Large intestine (tissue), 3 donors: ENCODE measurements at regions not wholly inside any gene's neighbourhood (a gene's known extent, or its start where the extent isn't known, plus 50 kb on each side); places are given as distances from the start of the nearest gene placed in this dataset.

Experiments
- DNase-seq, 2 donors: peaks; one replicate each; pipeline versions ENCODE4 v3.0.0 to v3.0.0-alpha.2; 2013
- H3K27ac ChIP-seq: one replicate; pipeline ENCODE4 v1.5.1; 2013; ENCODE audit warnings: low read length
- H3K27me3 ChIP-seq: 2 replicates; pipeline ENCODE4 v1.6.1; 2013; ENCODE audit warnings: low read length; ENCODE audit not compliant: control insufficient read depth, insufficient read depth
- H3K36me3 ChIP-seq: 2 replicates; pipeline ENCODE4 v1.6.1; 2013; ENCODE audit warnings: low read length; ENCODE audit not compliant: control insufficient read depth, insufficient read depth
- H3K4me1 ChIP-seq: one replicate; pipeline ENCODE4 v1.6.1; 2013; ENCODE audit warnings: low read length; ENCODE audit not compliant: control insufficient read depth, insufficient read depth
- H3K4me3 ChIP-seq: one replicate; pipeline ENCODE4 v1.5.1; 2013; ENCODE audit warnings: low read length
- H3K9me3 ChIP-seq: one replicate; pipeline ENCODE4 v1.6.1; 2013; ENCODE audit warnings: mild to moderate bottlenecking, low read depth, low read length, moderate library complexity; ENCODE audit not compliant: control insufficient read depth
- WGBS: methylation state at CpG from one replicate; pipeline ENCODE4 v1.1.5; 2013; ENCODE audit warnings: low lambda C conversion rate; ENCODE audit not compliant: insufficient coverage; 5-methylcytosine and 5-hydroxymethylcytosine counted together

- H3K36me3 ChIP-seq: no peaks in the 10 kb centered on the region
- no peaks in the 10 kb centered on the region for H3K27me3 ChIP-seq
- H3K4me1 ChIP-seq: no peaks in the 10 kb centered on the region
- no peak overlapping the region for H3K4me3 ChIP-seq
- H3K9me3 ChIP-seq: no peaks in the 10 kb centered on the region
- H3K27ac ChIP-seq: no peak overlapping the region
- no peak for DNase-seq
- WGBS: no CpG with 5 or more reads among the region's 2 CpGs
These were observed 71.8 kb upstream of the TMEM108 start for GRCh38 chr3:132966374-132966773.

- H3K27me3 ChIP-seq: no peaks in the 10 kb centered on the region
- H3K36me3 ChIP-seq: no peaks in the 10 kb centered on the region
- H3K4me1 ChIP-seq: no peaks in the 10 kb centered on the region
- WGBS: 40% methylated on average over 1 of the region's 3 CpGs
- no peak overlapping the region for H3K27ac ChIP-seq
- no peaks in the 10 kb centered on the region for H3K9me3 ChIP-seq
- H3K4me3 ChIP-seq: no peak overlapping the region
- no peak for DNase-seq
These were observed 73.9 kb upstream of the TMEM108 start for GRCh38 chr3:132964266-132964665.

GRCh38 chr3:132963786-132964185, 74.4 kb upstream of the TMEM108 start:
- H3K9me3 ChIP-seq: no peaks in the 10 kb centered on the region
- no peaks in the 10 kb centered on the region for H3K27me3 ChIP-seq
- WGBS: no CpG with 5 or more reads among the region's 2 CpGs
- no peaks in the 10 kb centered on the region for H3K4me1 ChIP-seq
- H3K27ac ChIP-seq: no peak overlapping the region
- no peak for DNase-seq
- H3K4me3 ChIP-seq: no peak overlapping the region
- no peaks in the 10 kb centered on the region for H3K36me3 ChIP-seq

- H3K4me3 ChIP-seq: no peak overlapping the region
- H3K36me3 ChIP-seq: no peaks in the 10 kb centered on the region
- WGBS: no CpG with 5 or more reads among the region's 1 CpG
- no peaks in the 10 kb centered on the region for H3K9me3 ChIP-seq
- no peaks in the 10 kb centered on the region for H3K27me3 ChIP-seq
- no peaks in the 10 kb centered on the region for H3K4me1 ChIP-seq
- no peak overlapping the region for H3K27ac ChIP-seq
- DNase-seq: no peak
These were observed 76.2 kb upstream of the TMEM108 start for GRCh38 chr3:132961991-132962390.

- Histone ChIP-seq H3K4me3 (no peak overlapping the region), H3K36me3 (no peaks in the 10 kb centered on the region), H3K27ac (no peak overlapping the region), H3K27me3 (no peaks in the 10 kb centered on the region), H3K9me3 (no peaks in the 10 kb centered on the region), H3K4me1 (no peaks in the 10 kb centered on the region)
- no peak for DNase-seq
- WGBS: 67% methylated on average over 1 of the region's 1 CpG
These were observed 84.5 kb upstream of the TMEM108 start for GRCh38 chr3:132953683-132954082.

- Histone ChIP-seq H3K4me3 (no peak overlapping the region), H3K27ac (no peak overlapping the region), H3K27me3 (no peaks in the 10 kb centered on the region), H3K36me3 (no peaks in the 10 kb centered on the region), H3K9me3 (no peaks in the 10 kb centered on the region), H3K4me1 (no peaks in the 10 kb centered on the region)
- WGBS: no CpG with 5 or more reads among the region's 1 CpG
- DNase-seq: no peak
These were observed 110.3 kb upstream of the TMEM108 start for GRCh38 chr3:132927896-132928295.

- Histone ChIP-seq H3K9me3 (no peaks in the 10 kb centered on the region), H3K4me3 (no peak overlapping the region), H3K27ac (no peak overlapping the region), H3K27me3 (no peaks in the 10 kb centered on the region), H3K4me1 (no peaks in the 10 kb centered on the region), H3K36me3 (no peaks in the 10 kb centered on the region)
- DNase-seq: no peak
- WGBS: no CpG with 5 or more reads among the region's 2 CpGs
These were observed 112.1 kb upstream of the TMEM108 start for GRCh38 chr3:132926098-132926497.

- Histone ChIP-seq H3K27ac (no peak overlapping the region), H3K9me3 (no peaks in the 10 kb centered on the region), H3K36me3 (no peaks in the 10 kb centered on the region), H3K4me3 (no peak overlapping the region), H3K27me3 (no peaks in the 10 kb centered on the region), H3K4me1 (no peaks in the 10 kb centered on the region)
- WGBS: 92% methylated on average over 3 of the region's 4 CpGs
- DNase-seq: no peak
These were observed 112.8 kb upstream of the TMEM108 start for GRCh38 chr3:132925256-132925930.

GRCh38 chr3:132916096-132916495, 122.1 kb upstream of the TMEM108 start:
- H3K4me3 ChIP-seq: no peak overlapping the region
- no peaks in the 10 kb centered on the region for H3K4me1 ChIP-seq
- no peak for DNase-seq
- no peak overlapping the region for H3K27ac ChIP-seq
- no peaks in the 10 kb centered on the region for H3K27me3 ChIP-seq
- WGBS: no CpG with 5 or more reads among the region's 1 CpG
- no peaks in the 10 kb centered on the region for H3K36me3 ChIP-seq
- H3K9me3 ChIP-seq: no peaks in the 10 kb centered on the region

GRCh38 chr3:132912416-132912753, 125.8 kb upstream of the TMEM108 start:
- WGBS: no CpG with 5 or more reads among the region's 3 CpGs
- DNase-seq: no peak

GRCh38 chr3:132911741-132912415, 126.3 kb upstream of the TMEM108 start:
- 74% methylated on average over 2 of the region's 4 CpGs for WGBS
- Histone ChIP-seq H3K27me3 (no peaks in the 10 kb centered on the region), H3K9me3 (no peaks in the 10 kb centered on the region), H3K4me3 (no peak overlapping the region), H3K4me1 (no peaks in the 10 kb centered on the region), H3K27ac (no peak overlapping the region), H3K36me3 (no peaks in the 10 kb centered on the region)
- no peak for DNase-seq

More at GRCh38 chr3:132912416-132912753, 125.8 kb upstream of the TMEM108 start:
- H3K9me3 ChIP-seq: no peaks in the 10 kb centered on the region
- H3K4me3 ChIP-seq: no peak overlapping the region
- H3K27me3 ChIP-seq: no peaks in the 10 kb centered on the region
- H3K4me1 ChIP-seq: no peaks in the 10 kb centered on the region
- H3K27ac ChIP-seq: no peak overlapping the region
- no peaks in the 10 kb centered on the region for H3K36me3 ChIP-seq
